Natural killer cell treated with Interleukin-12 subunit alpha and Interleukin-12 subunit beta and Interleukin-15 and Interleukin-18, amount 100 ng/mL, for 72 hours (primary cell): ENCODE measurements at regions not wholly inside any gene's neighbourhood (a gene's known extent, or its start where the extent isn't known, plus 50 kb on each side); places are given as distances from the start of the nearest gene placed in this dataset.
"Not testable (repeated sequence)": the region's sequence is repeated elsewhere in the genome, so short reads cannot be mapped to it uniquely, and the experiment has no call there.

ENCODE experiments used
- ATAC-seq, 2 donors: fragments of 150-1000 bp; cut with Tn5 transposase in 1 of 2; sonication (Bioruptor Pico), chemical (Tn5 transposase) in 1 of 2; 2 replicates each; pipeline ENCODE4 v1.10.0; 2021
- DNase-seq: peaks from one replicate; pipeline ENCODE4 v3.0.0; 2022; ENCODE audit warnings: low spot score
- H3K27ac Mint-ChIP-seq, 2 donors: 1 replicate in 1 of 2; 2 replicates in 1 of 2; pipeline ENCODE4 v1.8.0; 2022; ENCODE audit warnings: mixed read lengths in 2 of 2, mild to moderate bottlenecking in 1 of 2, moderate library complexity in 1 of 2
- H3K27me3 Mint-ChIP-seq, 2 donors: 1 replicate in 1 of 2; 2 replicates in 1 of 2; pipeline ENCODE4 v1.8.0; 2022; ENCODE audit warnings: mixed read lengths in 2 of 2
- H3K36me3 Mint-ChIP-seq: one replicate; pipeline ENCODE4 v1.8.0; 2022; ENCODE audit warnings: mixed read lengths
- H3K4me1 Mint-ChIP-seq, 2 donors: 1 replicate in 1 of 2; 2 replicates in 1 of 2; pipeline ENCODE4 v1.8.0; 2022; ENCODE audit warnings: low read depth in 2 of 2, mixed read lengths in 2 of 2, mild to moderate bottlenecking in 1 of 2
- H3K4me3 Mint-ChIP-seq: one replicate; pipeline ENCODE4 v1.8.0; 2022; ENCODE audit warnings: mixed read lengths
- H3K9me3 Mint-ChIP-seq: 2 replicates; pipeline ENCODE4 v1.8.0; 2022; ENCODE audit warnings: mixed read lengths

- Mint-ChIP-seq H3K27ac (no peak overlapping the region), H3K4me1 (peaks cover 5% of the 10 kb centered on the region in 2 donors), H3K27me3 (peaks cover 0 to 5% of the 10 kb centered on the region in 2 donors), H3K9me3 (peaks cover 9% of the 10 kb centered on the region), H3K4me3 (no peak overlapping the region), H3K36me3 (no peaks in the 10 kb centered on the region)
- DNase-seq (no peak), ATAC-seq (no peak)
Observed at GRCh38 chr4:17055788-17056187, 157.3 kb upstream of the LDB2 start.

GRCh38 chr4:17045866-17046265 is 147.4 kb upstream of the LDB2 start:
- ATAC-seq: no peak
- Mint-ChIP-seq H3K27ac (no peak overlapping the region), H3K9me3 (peaks cover 3% of the 10 kb centered on the region), H3K27me3 (no peaks in the 10 kb centered on the region), H3K4me1 (no peaks in the 10 kb centered on the region), H3K4me3 (no peak overlapping the region), H3K36me3 (no peaks in the 10 kb centered on the region)
- DNase-seq: no peak

- Mint-ChIP-seq H3K9me3 (no peaks in the 10 kb centered on the region), H3K27ac (no peak overlapping the region), H3K27me3 (peaks cover 8% of the 10 kb centered on the region in 2 donors), H3K4me1 (no peaks in the 10 kb centered on the region), H3K36me3 (no peaks in the 10 kb centered on the region), H3K4me3 (no peak overlapping the region)
- no peak for DNase-seq
- no peak for ATAC-seq
Observed at GRCh38 chr4:17038510-17039176, 140.2 kb upstream of the LDB2 start.

GRCh38 chr4:17033768-17034181 is 135.3 kb upstream of the LDB2 start:
- Mint-ChIP-seq H3K27me3 (peaks cover 15 to 19% of the 10 kb centered on the region in 2 donors), H3K4me3 (no peak overlapping the region), H3K36me3 (no peaks in the 10 kb centered on the region), H3K4me1 (no peaks in the 10 kb centered on the region), H3K9me3 (no peaks in the 10 kb centered on the region), H3K27ac (no peak overlapping the region)
- ATAC-seq (no peak), DNase-seq (no peak)

- peaks cover 11 to 19% of the 10 kb centered on the region in 2 donors for H3K27me3 Mint-ChIP-seq
- no peak overlapping the region for H3K4me3 Mint-ChIP-seq
- H3K27ac Mint-ChIP-seq: no peak overlapping the region
- no peaks in the 10 kb centered on the region for H3K36me3 Mint-ChIP-seq
- DNase-seq (no peak), ATAC-seq (no peak)
- H3K4me1 Mint-ChIP-seq: no peaks in the 10 kb centered on the region
- no peaks in the 10 kb centered on the region for H3K9me3 Mint-ChIP-seq
Observed at GRCh38 chr4:17033025-17033767, 134.8 kb upstream of the LDB2 start.

GRCh38 chr4:17030543-17030942 is 132.1 kb upstream of the LDB2 start:
- Mint-ChIP-seq H3K4me1 (no peaks in the 10 kb centered on the region), H3K36me3 (no peaks in the 10 kb centered on the region), H3K27ac (no peak overlapping the region), H3K9me3 (no peaks in the 10 kb centered on the region), H3K4me3 (no peak overlapping the region), H3K27me3 (peaks cover 16 to 33% of the 10 kb centered on the region in 2 donors)
- DNase-seq (no peak), ATAC-seq (no peak)

GRCh38 chr4:17029964-17030363 is 131.5 kb upstream of the LDB2 start:
- H3K4me1 Mint-ChIP-seq: no peaks in the 10 kb centered on the region
- no peak overlapping the region for H3K4me3 Mint-ChIP-seq
- DNase-seq (no peak), ATAC-seq (no peak)
- no peaks in the 10 kb centered on the region for H3K36me3 Mint-ChIP-seq
- H3K9me3 Mint-ChIP-seq: no peaks in the 10 kb centered on the region
- peaks cover 16 to 33% of the 10 kb centered on the region in 2 donors for H3K27me3 Mint-ChIP-seq
- no peak overlapping the region for H3K27ac Mint-ChIP-seq

GRCh38 chr4:17029432-17029831 is 131.0 kb upstream of the LDB2 start:
- H3K4me1 Mint-ChIP-seq: no peaks in the 10 kb centered on the region
- no peak overlapping the region for H3K27ac Mint-ChIP-seq
- H3K27me3 Mint-ChIP-seq: peaks cover 14 to 33% of the 10 kb centered on the region in 2 donors
- ATAC-seq: no peak
- no peak overlapping the region for H3K4me3 Mint-ChIP-seq
- DNase-seq: no peak
- no peaks in the 10 kb centered on the region for H3K9me3 Mint-ChIP-seq
- H3K36me3 Mint-ChIP-seq: no peaks in the 10 kb centered on the region

- DNase-seq (no peak), ATAC-seq (no peak)
- H3K27me3 Mint-ChIP-seq: peaks cover 17 to 39% of the 10 kb centered on the region in 2 donors
- H3K4me1 Mint-ChIP-seq: no peaks in the 10 kb centered on the region
- no peak overlapping the region for H3K27ac Mint-ChIP-seq
- no peak overlapping the region for H3K4me3 Mint-ChIP-seq
- no peaks in the 10 kb centered on the region for H3K36me3 Mint-ChIP-seq
- no peaks in the 10 kb centered on the region for H3K9me3 Mint-ChIP-seq
Observed at GRCh38 chr4:17027495-17027894, 129.1 kb upstream of the LDB2 start.

GRCh38 chr4:17024425-17024824 is 126.0 kb upstream of the LDB2 start:
- no peaks in the 10 kb centered on the region for H3K4me1 Mint-ChIP-seq
- no peak overlapping the region for H3K27ac Mint-ChIP-seq
- no peaks in the 10 kb centered on the region for H3K9me3 Mint-ChIP-seq
- ATAC-seq: no peak
- no peaks in the 10 kb centered on the region for H3K36me3 Mint-ChIP-seq
- peaks cover 11 to 40% of the 10 kb centered on the region in 2 donors for H3K27me3 Mint-ChIP-seq
- H3K4me3 Mint-ChIP-seq: no peak overlapping the region
- DNase-seq: no peak

GRCh38 chr4:17020901-17021300 is 122.5 kb upstream of the LDB2 start:
- no peaks in the 10 kb centered on the region for H3K4me1 Mint-ChIP-seq
- no peak for ATAC-seq
- no peaks in the 10 kb centered on the region for H3K36me3 Mint-ChIP-seq
- no peak overlapping the region for H3K27ac Mint-ChIP-seq
- H3K9me3 Mint-ChIP-seq: no peaks in the 10 kb centered on the region
- peaks cover 7 to 24% of the 10 kb centered on the region in 2 donors for H3K27me3 Mint-ChIP-seq
- no peak for DNase-seq
- no peak overlapping the region for H3K4me3 Mint-ChIP-seq

- Mint-ChIP-seq H3K4me1 (no peaks in the 10 kb centered on the region), H3K9me3 (no peaks in the 10 kb centered on the region), H3K27ac (no peak overlapping the region), H3K4me3 (no peak overlapping the region), H3K27me3 (peaks cover 7 to 24% of the 10 kb centered on the region in 2 donors), H3K36me3 (no peaks in the 10 kb centered on the region)
- ATAC-seq: no peak
- DNase-seq: no peak
Observed at GRCh38 chr4:17020451-17020850, 122.0 kb upstream of the LDB2 start.

- H3K27me3 Mint-ChIP-seq: peaks cover 7 to 24% of the 10 kb centered on the region in 2 donors
- not testable (repeated sequence) for H3K4me3 Mint-ChIP-seq, H3K9me3 Mint-ChIP-seq, H3K27ac Mint-ChIP-seq, H3K4me1 Mint-ChIP-seq, ATAC-seq, DNase-seq, H3K36me3 Mint-ChIP-seq
Observed at GRCh38 chr4:17018621-17019020, 120.2 kb upstream of the LDB2 start.

GRCh38 chr4:17018013-17018412 is 119.6 kb upstream of the LDB2 start:
- H3K9me3 Mint-ChIP-seq: no peaks in the 10 kb centered on the region
- no peak for DNase-seq
- H3K27ac Mint-ChIP-seq: no peak overlapping the region
- H3K36me3 Mint-ChIP-seq: no peaks in the 10 kb centered on the region
- ATAC-seq: no peak
- no peaks in the 10 kb centered on the region for H3K4me1 Mint-ChIP-seq
- H3K4me3 Mint-ChIP-seq: no peak overlapping the region
- peaks cover 7 to 23% of the 10 kb centered on the region in 2 donors for H3K27me3 Mint-ChIP-seq
